NCI-H1092 (cell line): ENCODE measurements at regions not wholly inside any gene's neighbourhood (a gene's known extent, or its start where the extent isn't known, plus 50 kb on each side); places are given as distances from the start of the nearest gene placed in this dataset.
A peak's percentile ranks its signal among the peaks of the same experiment; 100 is the strongest.
"Not testable (repeated sequence)": the region's sequence is repeated elsewhere in the genome, so short reads cannot be mapped to it uniquely, and the experiment has no call there.

Source experiments
- DNase-seq: peaks from one replicate; lab custom pipeline; 2025; lab: John Stamatoyannopoulos, UW

DNA sequence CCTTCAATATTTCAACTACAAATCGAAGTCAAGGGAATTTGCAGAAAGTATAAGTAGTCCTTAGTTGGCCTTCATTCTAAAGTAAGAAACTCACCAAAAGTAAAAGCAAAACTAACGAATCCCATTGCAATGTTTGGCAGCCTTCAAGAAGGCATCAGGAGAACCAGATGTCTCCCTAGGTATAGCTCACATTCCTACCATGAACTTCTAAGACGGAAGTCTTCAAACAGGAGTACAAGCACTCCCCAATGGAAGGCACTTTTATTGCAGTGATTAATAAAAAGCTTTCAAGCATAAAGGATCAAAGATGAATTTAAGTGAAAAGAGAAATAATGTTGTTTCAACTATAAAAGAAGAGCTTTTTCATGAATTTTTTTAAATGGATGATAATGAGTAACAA lies 236.0 kb upstream of the NR5A2 start:
- no peak for DNase-seq

DNA sequence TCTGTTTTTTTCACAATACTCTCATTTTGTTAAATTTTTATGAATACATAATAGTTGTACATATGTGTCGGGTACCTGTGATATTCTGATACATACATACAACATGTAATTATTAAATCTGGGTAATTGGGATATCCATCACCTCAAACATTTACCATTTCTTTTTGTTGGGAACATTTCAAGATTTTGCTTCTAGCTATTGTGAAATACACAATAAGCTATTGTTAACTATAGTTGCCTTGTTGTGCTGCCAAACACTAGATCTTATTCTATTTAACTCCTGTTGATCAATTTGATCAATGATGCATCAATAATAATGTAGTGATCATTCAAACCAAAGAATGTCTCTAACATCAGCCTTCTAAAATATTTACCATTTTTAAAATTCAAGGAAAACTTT lies 234.6 kb upstream of the NR5A2 start:
- DNase-seq = no peak

DNA sequence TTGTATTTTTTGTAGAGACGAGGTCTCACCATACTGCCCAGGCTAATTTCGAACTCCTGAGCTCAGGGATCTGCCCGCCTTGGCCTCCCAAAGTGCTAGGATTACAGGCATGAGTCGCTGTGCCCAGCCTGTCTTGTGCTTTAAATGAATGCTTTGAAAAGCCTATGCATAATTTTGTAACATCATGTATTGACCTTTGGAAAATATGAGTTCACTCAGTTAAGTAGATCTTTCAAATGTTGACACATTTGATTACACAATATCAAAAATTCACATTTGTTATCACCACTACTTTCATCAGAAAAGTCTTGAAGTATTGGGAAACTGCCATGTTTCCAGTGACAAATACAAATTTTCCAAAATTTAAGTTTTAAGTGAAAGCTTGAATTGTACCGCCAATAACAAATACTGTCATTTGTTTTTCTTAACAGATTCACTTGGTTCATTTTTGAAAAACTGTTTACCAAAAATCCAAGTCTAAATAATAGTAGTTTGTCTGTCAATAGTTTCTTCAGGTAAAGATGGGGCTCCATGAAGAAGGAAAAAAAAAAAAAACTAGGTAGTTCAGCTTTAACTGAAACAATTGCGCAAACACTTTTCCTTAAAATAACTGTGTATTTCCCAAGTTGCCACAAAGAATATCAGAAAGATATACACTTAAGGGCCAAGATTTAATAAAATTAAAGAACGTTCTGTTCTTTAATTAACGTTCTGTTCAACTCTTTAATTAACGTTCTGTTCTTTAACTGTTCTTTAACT lies 233.2 kb upstream of the NR5A2 start:
- DNase-seq = no peak

DNA sequence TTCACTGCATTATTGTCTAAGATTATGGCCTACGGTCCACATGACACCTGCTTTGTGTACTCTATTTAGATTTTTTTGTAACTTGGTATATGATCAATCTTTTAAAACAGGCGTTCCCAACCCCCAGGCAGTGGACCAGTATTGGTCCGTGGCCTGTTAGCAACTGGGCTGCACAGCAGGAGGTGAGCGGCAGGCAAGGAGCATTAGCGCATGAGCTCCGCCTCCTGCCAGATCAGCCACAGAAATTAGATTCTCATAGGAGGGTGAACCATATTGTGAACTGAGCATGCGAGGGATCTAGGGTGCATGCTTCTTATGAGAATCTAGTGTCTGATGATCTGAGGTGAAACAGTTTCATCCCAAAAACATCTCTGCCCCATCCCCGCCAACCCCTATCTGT lies 228.4 kb upstream of the NR5A2 start:
- no peak for DNase-seq

- DNase-seq = no peak
These were observed 223.0 kb upstream of the NR5A2 start for GRCh38 chr1:199804526-199804925.

- no peak for DNase-seq
These were observed 219.2 kb upstream of the NR5A2 start for GRCh38 chr1:199808110-199808870.

- no peak for DNase-seq
These were observed 218.2 kb upstream of the NR5A2 start for GRCh38 chr1:199809311-199809710.

GRCh38 chr1:199811163-199811562 lies 216.3 kb upstream of the NR5A2 start:
- DNase-seq = no peak

GRCh38 chr1:199813198-199813597 lies 214.3 kb upstream of the NR5A2 start:
- DNase-seq = no peak

DNA sequence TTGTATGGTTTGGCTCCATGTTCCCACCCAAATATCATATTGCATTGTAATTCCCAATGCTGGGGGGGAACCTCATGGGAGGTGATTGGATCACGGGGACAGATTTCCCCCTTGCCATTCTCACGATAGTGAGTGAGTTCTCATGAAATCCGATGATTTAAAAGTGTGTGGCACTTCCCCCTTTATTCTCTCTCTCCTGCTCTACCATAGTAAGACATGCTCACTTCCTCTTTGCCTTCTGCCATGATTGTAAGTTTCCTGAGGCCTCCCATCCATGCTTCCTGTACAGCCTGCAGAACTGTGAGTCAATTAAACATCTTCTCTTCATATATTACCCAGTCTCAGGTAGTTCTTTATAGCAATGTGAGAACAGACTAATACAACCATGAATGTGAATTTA lies 211.6 kb upstream of the NR5A2 start:
- no peak for DNase-seq

DNA sequence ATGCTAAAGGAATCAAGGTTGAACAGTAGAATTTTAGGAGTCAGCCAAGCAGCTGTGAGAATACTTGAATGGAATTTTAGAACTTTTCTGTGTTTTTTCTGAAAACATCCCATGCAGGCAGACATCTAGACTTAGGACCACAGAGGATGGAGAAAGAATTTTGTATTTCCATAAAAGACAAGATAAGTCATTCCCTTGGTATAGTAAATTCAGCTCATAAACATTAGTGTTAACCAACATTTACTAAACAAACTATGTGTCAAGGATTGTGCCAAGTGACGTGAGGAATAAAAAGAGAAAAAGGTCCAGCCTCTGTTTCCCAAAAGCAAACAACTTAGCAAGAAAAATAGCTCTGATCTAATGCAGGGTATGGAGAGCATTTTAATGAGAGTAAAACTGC lies 210.2 kb upstream of the NR5A2 start:
- DNase-seq = no peak

GRCh38 chr1:199821029-199821779 lies 206.3 kb upstream of the NR5A2 start:
- peak; percentile 69 for DNase-seq

DNA sequence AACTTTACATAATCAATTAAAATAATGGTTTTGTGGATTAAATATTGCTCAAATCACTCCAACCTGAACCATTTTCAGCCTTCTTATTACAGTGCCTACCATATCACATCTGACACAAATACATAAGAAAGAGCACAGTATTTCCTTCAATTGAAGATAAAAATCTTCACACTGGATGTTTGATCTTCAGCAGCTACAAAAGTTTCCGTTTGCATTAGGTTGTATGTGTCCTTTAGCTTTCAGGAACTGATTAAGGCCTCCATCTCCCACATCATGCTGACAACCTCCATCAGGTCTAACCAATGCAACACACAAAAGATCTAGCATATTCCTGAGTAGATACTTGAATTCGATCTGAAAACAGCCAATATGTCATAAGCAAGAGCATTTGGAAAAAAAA lies 195.1 kb upstream of the NR5A2 start:
- DNase-seq = no peak

DNA sequence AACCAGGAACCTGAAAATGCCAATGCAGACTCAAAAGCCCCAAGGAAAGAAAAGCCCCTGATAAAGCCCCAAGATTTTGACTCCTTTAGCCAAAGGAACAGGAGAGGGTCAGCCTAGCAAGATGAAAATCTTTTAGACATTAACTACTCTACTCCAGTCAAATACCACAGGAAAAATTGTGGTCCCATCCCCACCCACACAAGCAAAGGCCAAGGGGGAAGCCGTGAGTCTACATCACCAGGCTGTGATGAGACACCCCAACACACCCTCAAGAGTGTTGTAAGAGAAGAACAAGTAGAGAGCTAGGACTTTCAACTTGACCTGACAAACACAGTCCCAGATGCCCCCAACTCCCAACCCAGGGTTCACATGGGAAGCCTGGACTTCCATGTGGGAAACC lies 192.8 kb upstream of the NR5A2 start:
- no peak for DNase-seq

- DNase-seq = no peak
These were observed 191.1 kb upstream of the NR5A2 start for GRCh38 chr1:199836430-199836829.

DNA sequence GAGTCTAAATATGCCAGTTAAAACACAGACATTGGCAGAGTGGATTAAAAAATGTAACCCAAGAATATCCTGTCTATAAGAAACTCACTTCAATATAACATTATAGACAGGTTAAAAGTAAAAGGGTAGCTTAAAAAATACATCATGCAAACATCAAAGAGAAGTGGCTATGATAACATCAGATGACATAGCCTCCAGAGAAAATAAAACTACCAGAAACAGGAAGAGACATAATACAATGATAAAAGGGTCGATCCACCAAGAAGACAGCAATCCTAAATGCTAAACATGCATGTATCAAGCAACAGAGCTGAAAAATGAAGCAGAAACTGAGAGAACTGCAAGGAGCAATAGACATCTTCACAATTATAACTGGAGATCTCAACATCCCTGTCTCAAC lies 190.2 kb upstream of the NR5A2 start:
- no peak for DNase-seq

DNA sequence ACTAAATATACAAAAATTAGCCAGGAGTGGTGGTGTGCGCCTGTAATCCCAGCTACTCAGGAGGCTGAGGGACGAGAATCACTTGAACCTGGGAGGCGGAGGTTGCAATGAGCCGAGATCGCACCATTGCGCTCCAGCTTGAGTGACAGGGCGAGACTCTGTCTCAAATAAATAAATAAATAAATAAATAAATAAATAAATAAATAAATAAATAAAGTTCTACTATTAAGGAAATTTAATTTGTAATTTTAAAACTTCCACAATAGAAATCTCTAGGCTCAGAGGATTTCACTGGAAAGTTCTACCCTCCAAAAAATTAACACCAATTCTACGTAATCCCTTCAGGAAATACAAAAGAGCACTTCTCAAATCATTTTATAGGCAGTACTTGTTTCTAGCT lies 187.9 kb upstream of the NR5A2 start:
- not testable (repeated sequence) for DNase-seq

DNA sequence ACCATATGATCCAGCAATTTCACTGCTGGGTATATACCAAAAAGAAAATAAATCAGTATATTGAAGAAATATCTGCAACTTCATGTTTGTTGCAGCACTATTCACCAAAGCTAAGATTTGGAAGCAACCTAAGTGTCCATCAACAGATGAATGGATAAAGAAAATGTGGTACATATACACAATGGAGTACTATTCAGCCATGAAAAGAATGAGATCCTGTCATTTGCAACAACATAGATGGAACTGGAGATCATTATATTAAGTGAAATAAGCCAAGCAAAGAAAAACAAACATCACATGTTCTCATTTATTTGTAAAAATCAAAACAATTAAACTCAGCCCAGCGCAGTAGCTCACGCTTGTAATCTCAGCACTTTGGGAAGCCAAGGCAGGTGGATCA lies 184.4 kb upstream of the NR5A2 start:
- DNase-seq = not testable (repeated sequence)

- DNase-seq = no peak
These were observed 183.6 kb upstream of the NR5A2 start for GRCh38 chr1:199843861-199844260.

GRCh38 chr1:199847021-199847420 lies 180.5 kb upstream of the NR5A2 start:
- no peak for DNase-seq

GRCh38 chr1:199851439-199852140 lies 175.9 kb upstream of the NR5A2 start:
- DNase-seq = no peak

DNA sequence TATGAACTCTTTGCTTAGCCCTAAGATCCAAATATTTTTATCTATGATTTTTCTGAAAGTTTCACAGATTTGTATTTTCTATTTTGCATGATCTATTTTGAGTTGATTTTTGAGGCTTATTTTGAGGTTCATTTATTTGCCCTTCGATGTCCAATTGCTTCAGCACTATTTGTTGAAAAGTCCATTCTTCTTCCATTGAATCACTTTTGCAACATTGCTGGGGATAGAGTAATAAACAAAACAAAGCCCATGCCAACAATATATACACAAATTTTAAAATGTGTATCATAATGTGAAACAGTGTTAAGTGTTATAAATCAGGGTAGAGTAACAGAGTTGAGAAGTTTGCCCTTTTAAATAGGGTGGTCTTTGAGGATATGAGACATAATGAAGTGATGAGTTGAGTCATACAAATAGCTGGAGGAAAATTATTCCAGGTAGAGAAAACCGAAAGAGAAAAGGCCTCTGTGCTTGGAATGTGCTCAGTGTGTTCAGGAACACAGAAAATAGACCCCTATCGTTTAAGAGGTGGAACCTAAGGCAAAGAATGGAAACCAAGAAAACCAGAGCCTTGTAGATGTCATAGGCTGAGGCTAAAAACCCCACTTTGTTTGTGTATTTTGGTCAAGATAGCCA lies 172.7 kb upstream of the NR5A2 start:
- DNase-seq = no peak
